Neural progenitor cell (in vitro differentiated cells): ENCODE measurements at regions not wholly inside any gene's neighbourhood (a gene's known extent, or its start where the extent isn't known, plus 50 kb on each side); places are given as distances from the start of the nearest gene placed in this dataset.

ENCODE experiments used
- DNase-seq: peaks from one replicate; pipeline ENCODE4 v3.0.0-alpha.2; 2016; ENCODE audit warnings: low spot score
- H2AFZ ChIP-seq: fragments of 200-600 bp; sonication (generic); replicated peaks from 2 replicates; pipeline ENCODE4 v1.6.1; 2016; ENCODE audit warnings: antibody characterized with exemption
- H3F3A ChIP-seq: fragments of 200-600 bp; sonication (generic); 2 replicates; pipeline ENCODE4 v1.6.1; 2016; ENCODE audit warnings: antibody characterized with exemption, low read depth
- H3K27ac ChIP-seq: fragments of 200-600 bp; sonication (generic); 2 replicates; pipeline ENCODE4 v1.5.1; 2016; ENCODE audit warnings: mild to moderate bottlenecking
- H3K27me3 ChIP-seq: fragments of 200-600 bp; sonication (generic); 2 replicates; pipeline ENCODE4 v1.6.1; 2016; ENCODE audit warnings: mild to moderate bottlenecking, moderate library complexity
- H3K36me3 ChIP-seq: fragments of 200-600 bp; sonication (generic); 2 replicates; pipeline ENCODE4 v1.5.1; 2016
- H3K4me1 ChIP-seq: fragments of 200-600 bp; sonication (generic); 2 replicates; pipeline ENCODE4 v1.6.1; 2016; ENCODE audit warnings: mixed run types
- H3K4me2 ChIP-seq: fragments of 200-600 bp; sonication (generic); 2 replicates; pipeline ENCODE4 v1.6.1; 2016
- H3K4me3 ChIP-seq: fragments of 200-600 bp; sonication (generic); 2 replicates; pipeline ENCODE4 v1.5.1; 2016
- H3K79me2 ChIP-seq: fragments of 200-600 bp; sonication (generic); 2 replicates; pipeline ENCODE4 v1.6.1; 2016; ENCODE audit warnings: low read depth
- H3K9ac ChIP-seq: fragments of 200-600 bp; sonication (generic); 2 replicates; pipeline ENCODE4 v1.6.1; 2016
- H3K9me3 ChIP-seq: fragments of 200-600 bp; sonication (generic); 2 replicates; pipeline ENCODE4 v1.5.1; 2016; ENCODE audit warnings: low read depth
- H4K20me1 ChIP-seq: fragments of 200-600 bp; sonication (generic); 2 replicates; pipeline ENCODE4 v1.6.1; 2016; ENCODE audit warnings: low read depth
- H3K27ac Mint-ChIP-seq: 3 replicates; pipeline ENCODE4 v1.8.0; 2021; ENCODE audit warnings: mixed read lengths
- H3K27me3 Mint-ChIP-seq: 2 replicates; pipeline ENCODE4 v1.8.0; 2022; ENCODE audit warnings: low read depth, mild to moderate bottlenecking, inconsistent platforms, moderate library complexity, mixed read lengths; ENCODE audit not compliant: insufficient read depth
- H3K36me3 Mint-ChIP-seq: 3 replicates; pipeline ENCODE4 v1.8.0; 2021; ENCODE audit warnings: mixed read lengths
- H3K4me1 Mint-ChIP-seq: 3 replicates; pipeline ENCODE4 v1.8.0; 2021; ENCODE audit warnings: mixed read lengths
- H3K4me3 Mint-ChIP-seq: 3 replicates; pipeline ENCODE4 v1.8.0; 2021; ENCODE audit warnings: mild to moderate bottlenecking, moderate library complexity, mixed read lengths
- H3K9me3 Mint-ChIP-seq: 3 replicates; pipeline ENCODE4 v1.8.0; 2020; ENCODE audit warnings: mixed read lengths
- CTCF ChIP-seq: fragments of 200-600 bp; sonication (generic); IDR thresholded peaks from 2 replicates; pipeline ENCODE4 v1.5.1; 2017; ENCODE audit warnings: antibody characterized with exemption, mild to moderate bottlenecking
- EZH2 ChIP-seq: fragments of 200-600 bp; sonication (generic); IDR thresholded peaks from 2 replicates; pipeline ENCODE4 v1.6.1; 2017; ENCODE audit warnings: antibody characterized with exemption, mild to moderate bottlenecking, moderate library complexity
- EZH2phosphoT487 ChIP-seq: fragments of 200-600 bp; sonication (generic); IDR thresholded peaks from 2 replicates; pipeline ENCODE4 v1.6.1; 2017; ENCODE audit warnings: antibody characterized with exemption

- Histone ChIP-seq H3K4me3 (no peak overlapping the region), H3F3A (no peaks in the 10 kb centered on the region), H3K9ac (no peak overlapping the region), H3K27me3 (no peaks in the 10 kb centered on the region), H3K9me3 (no peaks in the 10 kb centered on the region), H2AFZ (no peak overlapping the region), H3K4me1 (no peaks in the 10 kb centered on the region), H3K36me3 (no peaks in the 10 kb centered on the region), H3K4me2 (no peak overlapping the region), H4K20me1 (no peaks in the 10 kb centered on the region), H3K27ac (no peak overlapping the region), H3K79me2 (no peaks in the 10 kb centered on the region)
- TF ChIP-seq CTCF (no peak), EZH2phosphoT487 (no peak), EZH2 (no peak)
- Mint-ChIP-seq H3K4me3 (no peak overlapping the region), H3K27me3 (no peaks in the 10 kb centered on the region), H3K4me1 (no peaks in the 10 kb centered on the region), H3K27ac (no peak overlapping the region), H3K36me3 (no peaks in the 10 kb centered on the region), H3K9me3 (no peaks in the 10 kb centered on the region)
- no peak for DNase-seq
These were observed 535.4 kb downstream of the PID1 start for GRCh38 chr2:228735697-228736096.

GRCh38 chr2:228731517-228731916, 539.6 kb downstream of the PID1 start:
- no peak for TF ChIP-seq EZH2phosphoT487
- no peak for TF ChIP-seq CTCF
- TF ChIP-seq EZH2, result no peak
- Histone ChIP-seq H4K20me1 (no peaks in the 10 kb centered on the region), H3K4me2 (no peak overlapping the region), H3F3A (no peaks in the 10 kb centered on the region), H3K27ac (no peak overlapping the region), H2AFZ (no peak overlapping the region), H3K4me3 (no peak overlapping the region), H3K9ac (no peak overlapping the region), H3K4me1 (no peaks in the 10 kb centered on the region), H3K79me2 (no peaks in the 10 kb centered on the region), H3K27me3 (no peaks in the 10 kb centered on the region), H3K9me3 (no peaks in the 10 kb centered on the region), H3K36me3 (no peaks in the 10 kb centered on the region)
- H3K4me3 Mint-ChIP-seq, result no peak overlapping the region
- H3K9me3 Mint-ChIP-seq, result no peaks in the 10 kb centered on the region
- no peaks in the 10 kb centered on the region for H3K36me3 Mint-ChIP-seq
- H3K27me3 Mint-ChIP-seq, result no peaks in the 10 kb centered on the region
- no peak for DNase-seq
- no peaks in the 10 kb centered on the region for H3K4me1 Mint-ChIP-seq
- no peak overlapping the region for H3K27ac Mint-ChIP-seq

GRCh38 chr2:228728961-228729360, 542.1 kb downstream of the PID1 start:
- H3K36me3 ChIP-seq, result no peaks in the 10 kb centered on the region
- H3K9ac ChIP-seq, result no peak overlapping the region
- no peak overlapping the region for H3K4me3 Mint-ChIP-seq
- no peaks in the 10 kb centered on the region for H3K4me1 Mint-ChIP-seq
- no peaks in the 10 kb centered on the region for H3K27me3 Mint-ChIP-seq
- no peak overlapping the region for H3K4me3 ChIP-seq
- H3F3A ChIP-seq, result no peaks in the 10 kb centered on the region
- DNase-seq, result peak; percentile 2
- no peaks in the 10 kb centered on the region for H3K36me3 Mint-ChIP-seq
- H3K27ac ChIP-seq, result no peak overlapping the region
- no peaks in the 10 kb centered on the region for H3K27me3 ChIP-seq
- no peaks in the 10 kb centered on the region for H3K79me2 ChIP-seq
- H3K4me2 ChIP-seq, result no peak overlapping the region
- TF ChIP-seq EZH2phosphoT487, result no peak
- TF ChIP-seq CTCF, result no peak
- no peak for TF ChIP-seq EZH2
- no peaks in the 10 kb centered on the region for H3K4me1 ChIP-seq
- H2AFZ ChIP-seq, result peak overlapping the region; percentile 35
- H3K27ac Mint-ChIP-seq, result no peak overlapping the region
- H3K9me3 Mint-ChIP-seq, result no peaks in the 10 kb centered on the region
- no peaks in the 10 kb centered on the region for H4K20me1 ChIP-seq
- no peaks in the 10 kb centered on the region for H3K9me3 ChIP-seq

- Mint-ChIP-seq H3K27ac (no peak overlapping the region), H3K4me3 (no peak overlapping the region), H3K36me3 (no peaks in the 10 kb centered on the region), H3K27me3 (no peaks in the 10 kb centered on the region), H3K4me1 (no peaks in the 10 kb centered on the region), H3K9me3 (no peaks in the 10 kb centered on the region)
- H2AFZ ChIP-seq, result no peak overlapping the region
- TF ChIP-seq EZH2phosphoT487 (no peak), CTCF (no peak), EZH2 (no peak)
- DNase-seq, result no peak
- no peaks in the 10 kb centered on the region for H3K36me3 ChIP-seq
- no peaks in the 10 kb centered on the region for H3K4me1 ChIP-seq
- no peaks in the 10 kb centered on the region for H3F3A ChIP-seq
- H3K27me3 ChIP-seq, result no peaks in the 10 kb centered on the region
- no peak overlapping the region for H3K9ac ChIP-seq
- H3K4me2 ChIP-seq, result no peak overlapping the region
- no peak overlapping the region for H3K27ac ChIP-seq
- no peaks in the 10 kb centered on the region for H3K9me3 ChIP-seq
- no peak overlapping the region for H3K4me3 ChIP-seq
- H4K20me1 ChIP-seq, result no peaks in the 10 kb centered on the region
- H3K79me2 ChIP-seq, result no peaks in the 10 kb centered on the region
These were observed 543.5 kb upstream of the SPHKAP start for GRCh38 chr2:228725031-228725430.
